Fibroblast of lung (primary cell): ENCODE measurements at regions not wholly inside any gene's neighbourhood (a gene's known extent, or its start where the extent isn't known, plus 50 kb on each side); places are given as distances from the start of the nearest gene placed in this dataset.
"Not testable (repeated sequence)": the region's sequence is repeated elsewhere in the genome, so short reads cannot be mapped to it uniquely, and the experiment has no call there.

Experiments
- DNase-seq, 2 donors: peaks; one replicate each; pipeline versions ENCODE4 v3.0.0 to v3.0.0-alpha.2; 2010; ENCODE audit warnings: low read depth in 2 of 2
- H2AFZ ChIP-seq: 2 replicates; pipeline ENCODE4 v1.5.1; 2012; ENCODE audit warnings: low read length, control low read depth, inconsistent platforms
- H3K27ac ChIP-seq: 2 replicates; pipeline ENCODE4 v1.5.1; 2011; ENCODE audit warnings: low read length, control low read depth; ENCODE audit not compliant: insufficient read depth
- H3K27me3 ChIP-seq: 2 replicates; pipeline ENCODE4 v1.5.1; 2011; ENCODE audit warnings: mild to moderate bottlenecking, low read length; ENCODE audit not compliant: control insufficient read depth, insufficient read depth
- H3K36me3 ChIP-seq: 2 replicates; pipeline ENCODE4 v1.5.1; 2011; ENCODE audit warnings: low read length; ENCODE audit not compliant: control insufficient read depth, insufficient read depth
- H3K4me1 ChIP-seq: 2 replicates; pipeline ENCODE4 v1.5.1; 2011; ENCODE audit warnings: low read length; ENCODE audit not compliant: control insufficient read depth, insufficient read depth; ENCODE audit errors: extremely low read depth
- H3K4me2 ChIP-seq: 2 replicates; pipeline ENCODE4 v1.5.1; 2011; ENCODE audit warnings: low read length, control low read depth; ENCODE audit not compliant: insufficient read depth; ENCODE audit errors: extremely low read depth
- H3K4me3 ChIP-seq, 4 experiments: fragments of 200-600 bp in 1 of 4; sonication (generic) in 1 of 4; replicated peaks in 1 of 4; 2 replicates each; pipeline ENCODE4 v1.5.1; 2011 to 2016; ENCODE audit warnings: low read length in 4 of 4, low read depth in 3 of 4, mild to moderate bottlenecking in 3 of 4, control low read depth in 2 of 4, inconsistent platforms in 1 of 4, mixed read lengths in 1 of 4; ENCODE audit not compliant: insufficient read depth in 1 of 4; ENCODE audit errors: control extremely low read depth in 1 of 4
- H3K79me2 ChIP-seq: 2 replicates; pipeline ENCODE4 v1.5.1; 2012; ENCODE audit warnings: mild to moderate bottlenecking, low read length, inconsistent platforms; ENCODE audit not compliant: control insufficient read depth, insufficient read depth
- H3K9ac ChIP-seq: 2 replicates; pipeline ENCODE4 v1.5.1; 2011; ENCODE audit warnings: mild to moderate bottlenecking, low read length, control low read depth; ENCODE audit not compliant: insufficient read depth
- H3K9me3 ChIP-seq: 2 replicates; pipeline ENCODE4 v1.5.1; 2012; ENCODE audit warnings: low read depth, low read length; ENCODE audit not compliant: control insufficient read depth, insufficient read depth
- H4K20me1 ChIP-seq: 2 replicates; pipeline ENCODE4 v1.5.1; 2011; ENCODE audit warnings: low read length; ENCODE audit not compliant: control insufficient read depth, insufficient read depth; ENCODE audit errors: extremely low read depth
- EZH2 ChIP-seq: IDR thresholded peaks from 2 replicates; pipeline ENCODE4 v1.5.1; 2012; ENCODE audit warnings: low read length, control low read depth, mild to moderate bottlenecking; ENCODE audit errors: missing control alignments
- TF ChIP-seq, protein P1 (sequence below), 2 donors: IDR thresholded peaks in 1 of 2; conservative IDR thresholded peaks in 1 of 2; 1 replicate in 1 of 2; 2 replicates in 1 of 2; pipeline ENCODE4 v1.5.1; 2011 to 2012; ENCODE audit warnings: low read length in 2 of 2, control low read depth in 1 of 2, inconsistent platforms in 1 of 2, low read depth in 1 of 2, mild to moderate bottlenecking in 1 of 2

DNA sequence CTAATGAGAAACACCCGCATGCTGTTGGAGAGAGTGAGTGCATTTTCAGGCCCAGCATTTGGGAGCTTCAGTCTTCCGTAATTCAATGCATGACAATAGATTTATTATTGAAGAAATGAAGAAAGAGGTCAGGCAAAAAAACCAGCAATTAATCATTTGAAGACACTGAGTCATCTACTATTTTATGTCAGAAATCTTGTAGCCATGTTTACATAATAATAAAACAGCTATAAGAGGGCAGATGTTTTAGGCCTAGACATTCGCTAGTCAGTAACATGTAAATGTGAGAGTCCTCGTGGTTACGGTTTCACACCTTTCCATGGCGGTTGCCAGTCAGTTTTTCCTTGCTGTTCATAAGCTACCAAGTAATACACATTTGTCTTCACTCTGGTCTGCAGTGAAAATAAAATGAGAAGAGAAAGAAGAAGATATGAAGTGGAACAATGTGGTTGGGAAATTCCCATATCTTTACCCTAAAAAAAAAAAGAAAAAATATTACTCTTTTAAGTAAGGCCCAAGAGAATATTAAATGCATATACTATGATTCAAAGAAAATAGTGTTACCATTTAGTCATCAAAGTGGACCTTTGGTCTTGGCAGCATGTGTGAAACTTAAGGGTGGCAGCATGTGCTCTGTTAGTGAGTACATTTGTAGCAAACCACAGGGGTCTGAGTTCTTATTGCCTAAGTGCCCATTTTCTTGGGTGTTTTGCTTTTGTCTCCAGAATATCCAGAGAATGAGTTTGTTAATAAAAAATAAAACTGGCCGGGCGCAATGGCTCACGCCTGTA lies 140.5 kb upstream of the TBL1XR1 start:
- H3K27me3 ChIP-seq = no peaks in the 10 kb centered on the region
- no peaks in the 10 kb centered on the region for H4K20me1 ChIP-seq
- H3K79me2 ChIP-seq = no peaks in the 10 kb centered on the region
- H3K9ac ChIP-seq = no peak overlapping the region
- no peak for TF ChIP-seq EZH2
- TF ChIP-seq, protein P1, sequence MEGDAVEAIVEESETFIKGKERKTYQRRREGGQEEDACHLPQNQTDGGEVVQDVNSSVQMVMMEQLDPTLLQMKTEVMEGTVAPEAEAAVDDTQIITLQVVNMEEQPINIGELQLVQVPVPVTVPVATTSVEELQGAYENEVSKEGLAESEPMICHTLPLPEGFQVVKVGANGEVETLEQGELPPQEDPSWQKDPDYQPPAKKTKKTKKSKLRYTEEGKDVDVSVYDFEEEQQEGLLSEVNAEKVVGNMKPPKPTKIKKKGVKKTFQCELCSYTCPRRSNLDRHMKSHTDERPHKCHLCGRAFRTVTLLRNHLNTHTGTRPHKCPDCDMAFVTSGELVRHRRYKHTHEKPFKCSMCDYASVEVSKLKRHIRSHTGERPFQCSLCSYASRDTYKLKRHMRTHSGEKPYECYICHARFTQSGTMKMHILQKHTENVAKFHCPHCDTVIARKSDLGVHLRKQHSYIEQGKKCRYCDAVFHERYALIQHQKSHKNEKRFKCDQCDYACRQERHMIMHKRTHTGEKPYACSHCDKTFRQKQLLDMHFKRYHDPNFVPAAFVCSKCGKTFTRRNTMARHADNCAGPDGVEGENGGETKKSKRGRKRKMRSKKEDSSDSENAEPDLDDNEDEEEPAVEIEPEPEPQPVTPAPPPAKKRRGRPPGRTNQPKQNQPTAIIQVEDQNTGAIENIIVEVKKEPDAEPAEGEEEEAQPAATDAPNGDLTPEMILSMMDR (conservative IDR thresholded peaks at IDR 0.05 in 1 of 2, IDR thresholded peaks at IDR 0.05 in 1 of 2; ENCODE audit: low read depth in 1 of 2, low read length in 2 of 2) = no peak
- no peak overlapping the region for H3K27ac ChIP-seq
- H3K4me1 ChIP-seq = peaks cover 3% of the 10 kb centered on the region
- H2AFZ ChIP-seq = no peak overlapping the region
- H3K36me3 ChIP-seq = no peaks in the 10 kb centered on the region
- no peak overlapping the region for H3K4me2 ChIP-seq
- H3K4me3 ChIP-seq = no peak overlapping the region
- H3K9me3 ChIP-seq = no peaks in the 10 kb centered on the region
- DNase-seq = peak; percentile 84 to 88

- H3K4me2 ChIP-seq = no peak overlapping the region
- no peaks in the 10 kb centered on the region for H3K27me3 ChIP-seq
- peaks cover 3% of the 10 kb centered on the region for H3K4me1 ChIP-seq
- H2AFZ ChIP-seq = no peak overlapping the region
- H3K9ac ChIP-seq = no peak overlapping the region
- H3K79me2 ChIP-seq = no peaks in the 10 kb centered on the region
- no peak overlapping the region for H3K4me3 ChIP-seq
- H3K9me3 ChIP-seq = no peaks in the 10 kb centered on the region
- TF ChIP-seq, protein P1 (conservative IDR thresholded peaks at IDR 0.05 in 1 of 2, IDR thresholded peaks at IDR 0.05 in 1 of 2; ENCODE audit: low read depth in 1 of 2, low read length in 2 of 2) = no peak
- no peak for TF ChIP-seq EZH2
- H3K36me3 ChIP-seq = no peaks in the 10 kb centered on the region
- peak; percentile 51 to 53 for DNase-seq
- no peak overlapping the region for H3K27ac ChIP-seq
- no peaks in the 10 kb centered on the region for H4K20me1 ChIP-seq
Measured at GRCh38 chr3:177338697-177339219, 141.5 kb upstream of the TBL1XR1 start.

- H3K27me3 ChIP-seq, H3K36me3 ChIP-seq, H3K4me3 ChIP-seq, H3K27ac ChIP-seq, DNase-seq, H3K4me1 ChIP-seq, H3K9ac ChIP-seq, H3K4me2 ChIP-seq, H3K9me3 ChIP-seq, H3K79me2 ChIP-seq, H4K20me1 ChIP-seq, H2AFZ ChIP-seq: not testable (repeated sequence)
Measured at GRCh38 chr3:177339220-177339703, 142.0 kb upstream of the TBL1XR1 start.
